NCI-H460 (cell line): ENCODE measurements at regions not wholly inside any gene's neighbourhood (a gene's known extent, or its start where the extent isn't known, plus 50 kb on each side); places are given as distances from the start of the nearest gene placed in this dataset.
"Not testable (repeated sequence)": the region's sequence is repeated elsewhere in the genome, so short reads cannot be mapped to it uniquely, and the experiment has no call there.

Experiments
- DNase-seq: peaks from one replicate; pipeline ENCODE4 v3.0.0-alpha.2; 2016; ENCODE audit warnings: low read depth; ENCODE audit errors: extremely low read depth
- small RNA-seq, 2 experiments: library from RNA; depleted of rRNA; stranded (forward); fragments of <200 nt; gene quantifications; one replicate each; pipeline ENCODE3, GENCODE V24; 2014

GRCh38 chr20:8986631-8987030, 82.3 kb upstream of the PLCB4 start:
- DNase-seq = no peak

- no peak for DNase-seq
Measured at GRCh38 chr20:8990770-8991169, 78.1 kb upstream of the PLCB4 start.

GRCh38 chr20:8994045-8994444, 74.8 kb upstream of the PLCB4 start:
- DNase-seq = no peak

- DNase-seq = no peak
Measured at GRCh38 chr20:8995761-8996160, 73.1 kb upstream of the PLCB4 start.

- no peak for DNase-seq
Measured at GRCh38 chr20:8996817-8997512, 71.9 kb upstream of the PLCB4 start.

- no peak for DNase-seq
Measured at GRCh38 chr20:8997701-8998117, 71.2 kb upstream of the PLCB4 start.

GRCh38 chr20:9011121-9011520, 57.8 kb upstream of the PLCB4 start:
- no peak for DNase-seq

- not testable (repeated sequence) for DNase-seq
Measured at GRCh38 chr20:9015232-9015983, 53.5 kb upstream of the PLCB4 start.

GRCh38 chr20:9015984-9016324, 52.9 kb upstream of the PLCB4 start:
- peak; percentile 81 for DNase-seq

- DNase-seq = no peak
Measured at GRCh38 chr20:9018346-9018745, 50.5 kb upstream of the PLCB4 start.

Small RNAs in the stretch of these regions (small RNA-seq; reads per million reads assigned to genes)
- gene RF00017 = 0 reads per million in 2 experiments
